HUES6 (cell line): ENCODE measurements at regions not wholly inside any gene's neighbourhood (a gene's known extent, or its start where the extent isn't known, plus 50 kb on each side); places are given as distances from the start of the nearest gene placed in this dataset.

Experiments
- H3K27ac ChIP-seq: 2 replicates; pipeline ENCODE4 v1.7.0; 2013; ENCODE audit warnings: low read depth, mild to moderate bottlenecking, low read length, inconsistent platforms
- H3K27me3 ChIP-seq: 2 replicates; pipeline ENCODE4 v1.6.1; 2013; ENCODE audit warnings: low read length; ENCODE audit not compliant: control insufficient read depth, insufficient read depth
- H3K36me3 ChIP-seq: 2 replicates; pipeline ENCODE4 v1.6.1; 2013; ENCODE audit warnings: low read length; ENCODE audit not compliant: control insufficient read depth, insufficient read depth
- H3K4me1 ChIP-seq: 2 replicates; pipeline ENCODE4 v1.6.1; 2013; ENCODE audit warnings: low read length; ENCODE audit not compliant: control insufficient read depth, insufficient read depth
- H3K4me3 ChIP-seq: 2 replicates; pipeline ENCODE4 v1.5.1; 2013; ENCODE audit warnings: low read depth, low read length
- H3K9ac ChIP-seq: one replicate; pipeline ENCODE4 v1.6.1; 2013; ENCODE audit warnings: mild to moderate bottlenecking, low read length
- H3K9me3 ChIP-seq: 2 replicates; pipeline ENCODE4 v1.6.1; 2013; ENCODE audit warnings: low read depth, low read length; ENCODE audit not compliant: control insufficient read depth, insufficient read depth

DNA sequence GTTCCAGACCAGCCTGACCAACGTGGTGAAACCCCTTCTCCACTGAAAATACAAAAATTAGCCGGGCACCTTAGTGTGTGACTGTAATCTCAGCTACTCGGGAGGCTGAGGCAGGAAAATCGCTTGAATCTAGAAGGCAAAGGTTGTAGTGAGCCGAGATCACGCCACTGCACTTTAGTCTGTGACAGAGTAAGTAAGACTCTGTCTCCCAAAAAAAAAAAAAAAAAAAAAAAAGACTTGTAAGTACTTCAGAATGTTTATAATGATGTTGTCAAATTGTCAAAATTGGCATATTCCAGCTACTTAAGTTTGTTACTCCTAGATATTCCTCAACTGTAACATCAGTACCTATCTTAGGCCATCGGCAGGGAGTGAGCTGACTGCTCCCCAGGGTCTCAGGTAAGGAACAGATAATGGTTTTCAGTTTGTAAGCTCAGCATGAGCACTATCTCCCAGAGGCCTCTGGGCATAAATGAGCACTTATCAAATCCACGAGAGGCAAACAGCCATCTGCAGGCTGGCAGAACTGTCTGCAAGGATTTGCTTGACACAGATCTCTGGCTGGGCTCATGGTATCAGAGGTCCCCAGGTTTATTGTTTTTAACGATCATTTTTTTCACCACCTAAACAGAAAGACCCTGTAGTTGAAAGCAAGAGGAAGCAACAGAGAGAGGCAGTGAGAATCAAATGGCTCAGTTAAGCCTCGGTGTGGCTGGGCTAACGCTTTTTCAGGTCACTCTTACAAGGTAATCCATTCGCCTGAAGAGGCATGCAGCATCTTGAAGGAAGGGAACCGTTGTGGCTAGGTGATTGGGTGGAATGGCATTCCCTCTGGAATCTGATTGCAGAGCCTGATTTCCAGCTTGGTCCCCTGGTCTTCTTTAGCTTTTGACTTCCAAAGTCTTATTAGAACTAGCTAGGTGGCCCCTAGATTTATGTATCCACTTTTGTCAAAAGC, 115.9 kb downstream of the LY86 start:
- no peak overlapping the region for H3K4me3 ChIP-seq
- no peaks in the 10 kb centered on the region for H3K36me3 ChIP-seq
- no peaks in the 10 kb centered on the region for H3K9me3 ChIP-seq
- no peaks in the 10 kb centered on the region for H3K27me3 ChIP-seq
- no peak overlapping the region for H3K9ac ChIP-seq
- peaks cover 8% of the 10 kb centered on the region; the same call in 1 of the 2 replicates for H3K4me1 ChIP-seq
- H3K27ac ChIP-seq: no peak overlapping the region

DNA sequence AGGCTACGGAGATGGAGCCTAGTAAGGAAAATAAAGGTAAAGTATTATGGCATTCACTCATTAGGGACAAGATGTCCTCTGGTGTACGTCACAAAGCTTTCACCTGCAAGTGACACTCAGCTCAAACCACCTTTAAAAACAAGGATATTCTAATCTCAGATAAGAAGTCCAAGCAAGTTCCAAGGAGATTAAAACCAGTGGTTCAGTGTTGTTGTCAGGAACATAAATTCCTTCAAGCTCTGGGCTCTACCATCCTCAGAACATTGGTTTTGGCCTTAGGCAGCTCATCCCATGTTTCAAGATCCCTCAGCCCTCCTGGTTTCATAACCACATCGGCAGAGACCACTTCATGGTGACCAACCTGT, 116.5 kb downstream of the LY86 start:
- Histone ChIP-seq H3K4me1 (peaks cover 1% of the 10 kb centered on the region; the same call in 1 of the 2 replicates), H3K9me3 (no peaks in the 10 kb centered on the region), H3K27ac (no peak overlapping the region), H3K9ac (no peak overlapping the region), H3K4me3 (no peak overlapping the region), H3K27me3 (no peaks in the 10 kb centered on the region), H3K36me3 (no peaks in the 10 kb centered on the region)

DNA sequence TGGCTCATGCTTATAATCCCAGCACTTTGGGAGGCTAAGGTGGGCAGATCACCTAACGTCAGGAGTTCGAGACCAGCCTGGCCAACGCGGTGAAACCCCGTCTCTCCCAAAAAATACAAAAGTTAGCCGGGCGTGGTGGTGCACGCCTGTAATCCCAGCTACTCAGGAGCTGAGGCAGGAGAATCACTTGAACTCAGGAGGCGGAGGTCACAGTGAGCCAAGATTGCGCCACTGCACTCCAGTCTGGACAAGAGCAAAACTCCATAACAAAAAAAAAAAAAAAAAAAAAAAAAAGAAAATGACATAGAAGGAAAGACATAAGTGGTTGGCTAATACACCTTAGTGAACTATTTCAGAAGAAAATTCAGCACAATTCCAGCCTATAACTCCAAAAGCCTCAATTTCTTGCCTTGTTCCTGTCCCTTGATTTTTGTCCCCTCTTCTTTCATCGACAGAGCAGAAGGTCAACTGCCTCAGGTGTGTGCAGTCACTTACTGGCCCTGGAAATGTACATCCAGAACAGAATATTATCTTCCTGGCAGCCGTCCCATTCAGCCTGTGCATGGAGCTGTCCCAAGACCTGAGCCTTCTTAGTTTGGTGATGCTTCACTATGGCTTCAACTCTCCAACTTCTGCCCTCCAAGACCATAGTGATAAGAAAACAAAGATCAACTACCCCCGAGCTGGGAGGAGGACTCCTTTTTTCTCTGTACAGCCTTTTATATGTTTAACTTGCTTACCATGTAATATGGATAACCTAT, 117.6 kb downstream of the LY86 start:
- Histone ChIP-seq H3K9ac (no peak overlapping the region), H3K27me3 (no peaks in the 10 kb centered on the region), H3K27ac (no peak overlapping the region), H3K36me3 (no peaks in the 10 kb centered on the region), H3K9me3 (no peaks in the 10 kb centered on the region), H3K4me3 (no peak overlapping the region), H3K4me1 (no peaks in the 10 kb centered on the region)

DNA sequence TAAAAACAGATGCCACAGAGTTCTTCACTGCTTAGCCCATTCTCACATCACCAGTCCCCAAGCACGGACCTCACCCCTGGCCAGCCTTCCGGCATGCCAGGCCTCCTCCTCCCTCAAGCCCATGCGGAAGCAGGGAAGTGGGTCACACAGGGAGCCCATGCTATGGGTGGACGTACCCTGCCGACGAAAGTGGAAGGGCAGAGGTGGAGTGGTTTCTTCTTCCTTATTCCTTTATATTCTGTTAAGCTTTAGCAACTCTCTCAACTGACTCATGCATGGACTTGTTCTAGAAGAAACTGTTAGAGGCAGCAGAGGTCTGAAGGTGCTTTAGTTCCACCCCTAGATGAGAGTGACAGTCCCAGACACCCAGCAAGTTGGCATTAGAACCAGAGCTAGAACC, 118.6 kb downstream of the LY86 start:
- Histone ChIP-seq H3K9ac (no peak overlapping the region), H3K36me3 (no peaks in the 10 kb centered on the region), H3K4me3 (no peak overlapping the region), H3K4me1 (peaks cover 4% of the 10 kb centered on the region; the same call in 1 of the 2 replicates), H3K9me3 (no peaks in the 10 kb centered on the region), H3K27ac (no peak overlapping the region), H3K27me3 (no peaks in the 10 kb centered on the region)

DNA sequence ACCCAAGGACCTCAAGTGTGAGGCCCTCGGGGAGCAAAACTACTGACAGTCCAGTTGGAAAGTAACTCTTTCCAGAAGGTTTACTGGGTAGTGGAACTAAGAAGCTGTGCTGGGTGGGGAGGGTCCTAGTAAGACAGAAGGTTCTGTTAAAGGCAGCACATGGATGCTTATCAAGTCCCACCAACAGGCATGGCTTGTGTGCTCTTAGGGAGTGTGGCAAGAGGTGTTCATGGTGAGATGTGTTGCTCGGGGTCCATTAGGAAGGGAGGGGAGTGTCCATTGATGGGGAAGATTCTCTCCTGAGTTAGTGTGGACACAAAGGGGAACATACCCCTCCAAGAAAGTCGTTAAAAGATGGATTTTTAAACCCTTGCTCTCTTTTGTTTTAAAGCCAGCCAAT, 120.6 kb downstream of the LY86 start:
- Histone ChIP-seq H3K4me3 (no peak overlapping the region), H3K9ac (no peak overlapping the region), H3K9me3 (no peaks in the 10 kb centered on the region), H3K27me3 (no peaks in the 10 kb centered on the region), H3K4me1 (peaks cover 9% of the 10 kb centered on the region; the same call in 1 of the 2 replicates), H3K36me3 (no peaks in the 10 kb centered on the region), H3K27ac (no peak overlapping the region)

DNA sequence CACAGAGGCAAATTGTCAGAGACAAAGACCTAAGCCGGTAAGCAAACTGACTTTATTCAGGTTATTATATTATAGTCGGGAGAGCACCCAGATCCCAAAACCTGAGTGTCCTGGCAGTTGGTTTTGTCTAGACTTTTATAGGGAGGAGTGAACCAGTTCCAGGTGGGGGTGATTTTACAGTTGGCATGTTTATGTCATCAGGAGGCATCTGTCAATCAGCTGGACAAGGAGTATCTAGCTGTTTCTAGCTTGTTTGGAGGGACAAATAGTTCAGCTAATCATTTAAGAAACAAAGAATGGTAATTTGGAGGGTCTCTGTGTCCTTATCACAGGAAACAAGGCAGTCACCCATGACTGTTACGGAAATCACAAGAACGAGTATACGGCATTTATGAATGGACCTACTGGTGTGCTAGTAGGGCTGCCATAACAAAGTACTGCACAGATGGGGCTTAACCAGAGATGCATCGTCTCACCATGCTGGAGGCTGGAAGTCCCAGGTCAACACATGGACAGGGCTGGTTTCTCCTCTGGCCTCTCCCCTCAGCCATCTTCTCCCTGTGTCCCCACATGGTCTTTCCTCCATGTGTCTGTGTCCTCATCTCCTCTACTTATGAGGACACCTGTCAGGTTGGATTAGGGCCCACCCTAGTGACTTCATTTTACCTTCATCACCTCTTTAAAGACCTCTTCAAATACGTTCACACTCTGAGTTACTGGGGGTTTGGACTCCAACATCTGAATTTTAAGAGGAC, 122.7 kb downstream of the LY86 start:
- Histone ChIP-seq H3K9ac (no peak overlapping the region), H3K4me1 (peaks cover 19% of the 10 kb centered on the region), H3K36me3 (no peaks in the 10 kb centered on the region)

DNA sequence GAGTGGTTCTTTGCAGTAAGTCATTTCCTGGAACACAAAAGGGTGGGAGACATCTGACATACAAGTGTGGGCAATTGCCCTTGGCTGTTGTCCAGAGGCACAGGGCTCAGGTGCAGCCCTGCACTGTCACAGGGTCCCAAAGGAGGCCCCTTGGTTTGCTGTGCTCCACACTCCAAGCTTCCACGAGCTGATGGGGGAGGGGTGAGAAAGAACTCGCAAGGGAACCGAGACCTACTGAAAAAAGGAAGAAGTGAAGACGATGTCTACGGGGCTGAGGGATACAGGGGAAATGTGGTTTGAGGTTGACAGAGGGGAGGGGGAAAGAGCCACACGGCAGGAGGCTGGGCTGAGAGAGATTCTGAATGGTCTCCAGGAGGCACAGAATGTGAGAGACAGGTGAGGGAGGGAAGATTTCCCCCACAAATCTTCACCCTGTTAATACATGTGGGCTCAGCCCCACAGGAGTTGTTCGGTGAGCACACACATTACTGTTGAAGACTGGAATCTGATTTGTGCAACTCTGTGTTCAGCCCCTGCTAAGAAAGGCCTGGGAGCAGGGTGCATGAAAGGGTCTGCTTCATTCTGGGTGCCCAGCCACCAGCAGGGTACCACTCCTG, 123.4 kb downstream of the LY86 start:
- Histone ChIP-seq H3K9ac (no peak overlapping the region), H3K36me3 (no peaks in the 10 kb centered on the region), H3K27me3 (no peaks in the 10 kb centered on the region), H3K4me1 (peaks cover 19% of the 10 kb centered on the region), H3K27ac (no peak overlapping the region), H3K9me3 (no peaks in the 10 kb centered on the region), H3K4me3 (no peak overlapping the region)

More for the DNA sequence above, 122.7 kb downstream of the LY86 start:
- Histone ChIP-seq H3K4me3 (no peak overlapping the region), H3K9me3 (no peaks in the 10 kb centered on the region), H3K27ac (no peak overlapping the region), H3K27me3 (no peaks in the 10 kb centered on the region)

DNA sequence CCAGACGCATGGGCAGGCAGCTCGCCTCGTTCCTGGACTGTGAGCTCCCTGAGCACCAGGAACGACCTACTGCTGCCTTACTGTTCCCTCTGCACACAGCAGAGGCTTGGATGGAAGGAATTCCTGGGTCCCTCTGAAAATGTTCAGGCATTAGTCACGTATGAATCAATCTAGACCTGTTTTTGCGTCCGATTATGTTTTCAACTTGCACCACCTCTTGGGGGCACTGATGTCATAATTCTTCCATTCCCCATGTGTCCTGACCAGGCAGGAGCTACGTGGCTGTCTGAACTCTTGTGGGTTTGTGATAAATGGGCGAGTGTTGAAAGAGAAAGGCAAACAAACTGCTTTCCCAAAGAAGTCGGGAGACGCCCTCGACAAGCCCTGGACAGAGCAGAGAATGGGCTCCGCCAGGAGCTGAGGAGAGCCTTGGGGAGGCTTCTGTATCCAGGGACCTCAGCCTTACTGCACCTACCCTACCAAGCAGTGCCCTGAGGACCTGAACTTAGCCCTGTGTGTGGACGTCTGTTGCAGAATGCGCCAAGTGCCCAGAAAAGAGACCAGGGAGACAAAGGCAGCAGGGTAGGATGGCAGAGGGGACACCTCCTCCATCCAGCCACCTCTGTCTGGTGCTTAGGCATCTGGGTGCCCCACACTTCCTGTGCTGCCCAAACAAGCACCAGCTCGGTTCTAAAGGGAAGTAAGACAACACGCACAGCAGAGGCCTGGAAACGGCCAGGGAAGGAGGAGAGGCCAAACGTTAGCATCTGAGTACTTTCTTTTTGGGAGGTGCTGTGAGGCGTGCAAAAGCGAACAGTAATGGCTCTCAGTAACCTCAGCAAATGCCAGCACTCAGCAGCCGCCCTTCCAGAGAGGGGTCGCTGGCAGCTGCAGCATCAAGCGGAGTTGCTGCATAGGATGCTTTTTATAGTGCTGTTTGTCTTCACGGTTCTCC, 124.2 kb downstream of the LY86 start:
- H3K27ac ChIP-seq: no peak overlapping the region
- H3K4me1 ChIP-seq: peaks cover 19% of the 10 kb centered on the region
- no peaks in the 10 kb centered on the region for H3K27me3 ChIP-seq
- no peaks in the 10 kb centered on the region for H3K36me3 ChIP-seq
- no peak overlapping the region for H3K9ac ChIP-seq
- no peak overlapping the region for H3K4me3 ChIP-seq
- no peaks in the 10 kb centered on the region for H3K9me3 ChIP-seq

DNA sequence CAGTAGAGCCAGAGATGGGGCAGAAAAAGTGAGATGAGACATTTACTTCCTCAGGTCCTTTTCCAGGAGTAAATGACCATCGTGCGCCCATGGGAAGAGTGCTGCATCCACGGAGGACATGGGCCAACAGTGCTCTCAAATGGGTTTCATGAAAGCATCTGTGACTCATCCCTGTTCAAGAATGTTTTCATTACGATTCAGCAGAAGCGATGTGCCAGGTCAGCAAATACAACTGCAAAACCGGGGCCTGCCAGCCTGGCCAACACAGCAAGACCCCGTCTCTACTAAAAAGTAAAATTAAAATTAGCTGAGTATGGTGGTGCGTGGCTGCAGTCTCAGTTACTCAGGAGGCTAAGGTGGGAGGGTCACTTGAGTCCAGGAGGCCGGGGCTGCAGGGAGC, 125.1 kb downstream of the LY86 start:
- no peaks in the 10 kb centered on the region for H3K27me3 ChIP-seq
- no peaks in the 10 kb centered on the region for H3K9me3 ChIP-seq
- no peaks in the 10 kb centered on the region for H3K36me3 ChIP-seq
- H3K27ac ChIP-seq: no peak overlapping the region
- no peak overlapping the region for H3K4me3 ChIP-seq
- no peak overlapping the region for H3K9ac ChIP-seq
- peaks cover 19% of the 10 kb centered on the region for H3K4me1 ChIP-seq
